ENCODE measurements at regions not wholly inside any gene's neighbourhood (a gene's known extent, or its start where the extent isn't known, plus 50 kb on each side); places are given as distances from the start of the nearest gene placed in this dataset.

DNA sequence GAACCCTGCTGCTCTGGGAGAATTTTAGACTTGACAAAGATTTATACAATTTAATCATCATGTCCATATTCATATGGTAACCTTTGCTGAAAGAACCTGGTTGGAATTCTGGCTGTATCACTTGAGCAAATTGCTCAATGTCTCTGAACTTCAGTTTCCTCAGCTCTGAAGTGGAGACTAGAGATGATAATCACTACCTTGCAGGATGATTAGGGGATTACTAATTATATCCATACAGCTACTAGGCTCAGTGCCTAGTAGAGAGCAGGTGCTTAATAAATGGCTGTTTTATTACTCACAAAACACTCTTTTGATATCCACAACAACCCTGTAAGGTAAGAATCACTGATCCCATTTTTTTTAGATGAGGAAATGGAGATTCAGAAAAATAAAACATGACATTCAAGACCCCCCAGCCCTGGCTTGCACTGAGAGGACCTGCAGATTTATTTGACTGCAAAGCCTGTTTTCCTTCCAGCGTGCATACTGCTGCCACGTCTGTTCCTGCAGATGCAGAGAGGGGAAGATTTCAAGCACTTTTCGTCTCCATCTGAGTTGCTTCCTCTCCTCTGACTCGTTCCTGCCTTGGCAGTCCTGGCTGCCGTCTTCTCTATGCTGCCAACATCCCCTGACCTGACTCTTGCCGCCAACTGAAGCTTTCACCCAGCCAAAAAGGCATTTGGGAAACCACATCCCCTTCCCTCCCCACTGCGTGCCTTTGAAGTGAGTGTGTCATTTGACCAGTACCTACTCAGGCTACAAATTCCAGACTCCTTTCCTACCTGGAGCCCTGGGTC is 203.0 kb downstream of the PLPP3 start:
- intact Hi-C loops (cut with DNase I), result loop anchor here (5.0 to 10.0 kb wide), 2 partner anchors 201 to 392 kb away; partner anchors contain the start of gene PLPP3

DNA sequence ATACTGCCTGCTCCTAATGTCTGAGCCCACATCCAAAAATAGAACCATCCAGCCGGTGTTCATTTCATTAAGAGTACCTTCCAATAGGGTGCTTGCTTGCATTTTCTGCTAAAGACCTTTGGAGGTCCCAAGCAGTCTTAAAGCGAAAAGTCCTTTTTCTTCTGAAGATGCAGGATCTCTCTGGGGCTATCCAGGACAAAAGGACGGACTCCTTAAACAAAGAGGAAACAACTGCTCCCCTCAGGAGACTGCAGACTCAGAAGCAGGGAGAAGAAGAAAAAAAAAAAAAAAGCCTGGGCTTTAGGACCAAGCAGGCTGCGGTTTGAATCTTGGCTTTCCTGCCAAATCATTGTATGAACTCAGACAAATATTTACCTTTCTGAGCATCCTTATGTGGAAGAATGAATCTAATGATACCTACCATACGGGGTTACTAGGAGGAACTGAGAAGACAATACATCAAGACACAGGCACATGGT is 204.0 kb downstream of the PLPP3 start:
- DNase-seq (ENCODE audit: low spot score), result peak; percentile 23
- H3K4me3 ChIP-seq, result no peak overlapping the region
- H3K4me1 ChIP-seq (replicated peaks), result peaks cover 3% of the 10 kb centered on the region
- TF ChIP-seq POLR2AphosphoS5 (IDR thresholded peaks at IDR 0.05), result peak; percentile 31
- TF ChIP-seq CTCF (IDR thresholded peaks at IDR 0.05), result no peak
- H3K36me3 ChIP-seq, result no peaks in the 10 kb centered on the region
- H3K27ac ChIP-seq, result no peak overlapping the region
- intact Hi-C loops (cut with DNase I), result loop anchor here (5.0 to 10.0 kb wide), 2 partner anchors 202 to 391 kb away; partner anchors contain the start of gene PLPP3
- H3K27me3 ChIP-seq (replicated peaks; ENCODE audit: insufficient read depth), result no peaks in the 10 kb centered on the region
- no peaks in the 10 kb centered on the region for H3K9me3 ChIP-seq
- 33% methylated on average over 5 of the region's 5 CpGs for WGBS

More for the DNA sequence above, 203.0 kb downstream of the PLPP3 start:
- Histone ChIP-seq H3K36me3 (no peaks in the 10 kb centered on the region), H3K4me3 (no peak overlapping the region), H3K4me1 (replicated peaks) (peaks cover 3% of the 10 kb centered on the region), H3K27ac (peak overlapping the region; percentile 35 to 39), H3K9me3 (no peaks in the 10 kb centered on the region), H3K27me3 (replicated peaks; ENCODE audit: insufficient read depth) (no peaks in the 10 kb centered on the region)
- DNase-seq (ENCODE audit: low spot score), result peak; percentile 66
- TF ChIP-seq POLR2AphosphoS5 (IDR thresholded peaks at IDR 0.05) (peak; percentile 62), POLR2A (IDR thresholded peaks at IDR 0.05) (no peak)
- WGBS, result 8% methylated on average over 7 of the region's 7 CpGs

- Histone ChIP-seq H3K27me3 (replicated peaks; ENCODE audit: insufficient read depth) (no peaks in the 10 kb centered on the region), H3K9me3 (no peaks in the 10 kb centered on the region), H3K27ac (no peak overlapping the region), H3K4me1 (replicated peaks) (peaks cover 3% of the 10 kb centered on the region), H3K36me3 (no peaks in the 10 kb centered on the region), H3K4me3 (no peak overlapping the region)
- WGBS, result 46% methylated on average over 14 of the region's 14 CpGs
- no peak for TF ChIP-seq CTCF (IDR thresholded peaks at IDR 0.05)
- no peak for TF ChIP-seq POLR2AphosphoS5 (IDR thresholded peaks at IDR 0.05)
- TF ChIP-seq POLR2A (IDR thresholded peaks at IDR 0.05), result no peak
- intact Hi-C loops (cut with DNase I), result loop anchor here (10.0 kb wide), 1 partner anchor 389 kb away; no protein-coding TSS in a partner anchor
- no peak for DNase-seq (ENCODE audit: low spot score)
Observed at GRCh38 chr1:56374026-56374974, 205.1 kb downstream of the PLPP3 start.

DNA sequence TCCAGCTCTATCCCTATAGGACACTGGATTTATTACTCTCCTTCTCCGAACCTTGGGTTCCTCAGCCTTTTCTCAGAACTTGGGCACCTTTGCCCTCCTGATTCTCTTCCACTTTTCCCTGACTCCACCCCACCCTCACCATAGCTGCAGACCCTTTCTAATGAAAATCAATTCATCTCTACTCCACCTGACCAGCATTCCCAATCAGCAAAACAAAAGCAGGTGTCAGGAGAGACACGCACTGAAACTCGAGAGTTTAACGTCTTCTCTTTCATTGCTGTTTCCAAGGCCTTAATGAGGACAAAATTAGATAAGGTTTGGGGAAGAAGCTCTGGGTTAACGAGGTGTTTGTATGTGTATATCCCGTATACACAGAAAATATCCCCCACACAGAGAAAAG is 208.8 kb downstream of the PLPP3 start:
- Histone ChIP-seq H3K36me3 (no peaks in the 10 kb centered on the region), H3K4me3 (no peak overlapping the region), H3K27ac (no peak overlapping the region), H3K4me1 (replicated peaks) (peaks cover 3% of the 10 kb centered on the region), H3K9me3 (no peaks in the 10 kb centered on the region), H3K27me3 (replicated peaks; ENCODE audit: insufficient read depth) (no peaks in the 10 kb centered on the region)
- TF ChIP-seq POLR2A (IDR thresholded peaks at IDR 0.05), result no peak
- TF ChIP-seq POLR2AphosphoS5 (IDR thresholded peaks at IDR 0.05), result no peak
- no peak for TF ChIP-seq CTCF (IDR thresholded peaks at IDR 0.05)
- 93% methylated on average over 6 of the region's 6 CpGs for WGBS
- DNase-seq (ENCODE audit: low spot score), result no peak
- intact Hi-C loops (cut with DNase I), result loop anchor here (10.0 kb wide), 1 partner anchor 386 kb away; no protein-coding TSS in a partner anchor

Data from prostate gland (tissue), 2 donors.